HFFc6 (cell line): ENCODE measurements at regions not wholly inside any gene's neighbourhood (a gene's known extent, or its start where the extent isn't known, plus 50 kb on each side); places are given as distances from the start of the nearest gene placed in this dataset.
"Not testable (repeated sequence)": the region's sequence is repeated elsewhere in the genome, so short reads cannot be mapped to it uniquely, and the experiment has no call there.

ENCODE experiments used
- DNase-seq: peaks from one replicate; pipeline ENCODE4 v3.0.0-alpha.2; 2018
- H3K27ac Mint-ChIP-seq: 2 replicates; pipeline ENCODE4 v1.8.0; 2020; ENCODE audit warnings: mild to moderate bottlenecking, mixed read lengths
- H3K27me3 Mint-ChIP-seq: 2 replicates; pipeline ENCODE4 v1.8.0; 2021; ENCODE audit warnings: mild to moderate bottlenecking, moderate library complexity, mixed read lengths; ENCODE audit not compliant: insufficient read depth
- H3K36me3 Mint-ChIP-seq: 2 replicates; pipeline ENCODE4 v1.8.0; 2021; ENCODE audit warnings: low read depth, mixed read lengths
- H3K4me1 Mint-ChIP-seq: 2 replicates; pipeline ENCODE4 v1.8.0; 2020; ENCODE audit warnings: low read depth, mixed read lengths
- H3K4me3 Mint-ChIP-seq: 2 replicates; pipeline ENCODE4 v1.8.0; 2020; ENCODE audit warnings: mild to moderate bottlenecking, moderate library complexity, mixed read lengths
- H3K9me3 Mint-ChIP-seq: 2 replicates; pipeline ENCODE4 v1.8.0; 2020; ENCODE audit warnings: mild to moderate bottlenecking, mixed read lengths
- TF ChIP-seq, protein P1 (sequence below): fragments of 200-600 bp; sonication (generic); IDR thresholded peaks from 2 replicates; pipeline ENCODE4 v1.5.0; 2021; ENCODE audit warnings: antibody characterized with exemption, mild to moderate bottlenecking

DNA sequence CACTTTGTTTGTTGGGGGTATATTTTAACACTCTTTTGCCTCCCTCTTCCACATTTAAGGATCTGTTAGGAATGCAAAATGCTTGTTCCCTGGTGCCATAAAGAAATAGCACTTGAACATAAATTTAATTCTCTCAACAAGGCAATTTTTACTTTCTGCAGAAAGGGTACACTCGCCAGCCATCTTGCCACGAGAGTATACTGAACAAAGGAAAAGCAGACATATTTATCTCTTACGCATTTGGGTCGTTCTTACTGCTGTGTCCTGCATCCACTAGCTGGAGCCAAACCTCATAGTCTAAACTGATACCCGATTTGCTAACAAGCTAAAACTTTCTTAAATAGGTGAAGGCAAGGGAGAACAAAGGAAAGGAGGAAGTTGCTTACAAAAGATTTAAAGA is 129.5 kb downstream of the B3GNT2 start:
- Mint-ChIP-seq H3K4me3 (no peak overlapping the region), H3K27me3 (peaks cover 28% of the 10 kb centered on the region), H3K27ac (no peak overlapping the region), H3K36me3 (peaks cover 7% of the 10 kb centered on the region; the same call in 1 of the 2 replicates), H3K4me1 (no peaks in the 10 kb centered on the region), H3K9me3 (no peaks in the 10 kb centered on the region)
- TF ChIP-seq, protein P1, sequence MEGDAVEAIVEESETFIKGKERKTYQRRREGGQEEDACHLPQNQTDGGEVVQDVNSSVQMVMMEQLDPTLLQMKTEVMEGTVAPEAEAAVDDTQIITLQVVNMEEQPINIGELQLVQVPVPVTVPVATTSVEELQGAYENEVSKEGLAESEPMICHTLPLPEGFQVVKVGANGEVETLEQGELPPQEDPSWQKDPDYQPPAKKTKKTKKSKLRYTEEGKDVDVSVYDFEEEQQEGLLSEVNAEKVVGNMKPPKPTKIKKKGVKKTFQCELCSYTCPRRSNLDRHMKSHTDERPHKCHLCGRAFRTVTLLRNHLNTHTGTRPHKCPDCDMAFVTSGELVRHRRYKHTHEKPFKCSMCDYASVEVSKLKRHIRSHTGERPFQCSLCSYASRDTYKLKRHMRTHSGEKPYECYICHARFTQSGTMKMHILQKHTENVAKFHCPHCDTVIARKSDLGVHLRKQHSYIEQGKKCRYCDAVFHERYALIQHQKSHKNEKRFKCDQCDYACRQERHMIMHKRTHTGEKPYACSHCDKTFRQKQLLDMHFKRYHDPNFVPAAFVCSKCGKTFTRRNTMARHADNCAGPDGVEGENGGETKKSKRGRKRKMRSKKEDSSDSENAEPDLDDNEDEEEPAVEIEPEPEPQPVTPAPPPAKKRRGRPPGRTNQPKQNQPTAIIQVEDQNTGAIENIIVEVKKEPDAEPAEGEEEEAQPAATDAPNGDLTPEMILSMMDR = no peak
- DNase-seq = no peak

DNA sequence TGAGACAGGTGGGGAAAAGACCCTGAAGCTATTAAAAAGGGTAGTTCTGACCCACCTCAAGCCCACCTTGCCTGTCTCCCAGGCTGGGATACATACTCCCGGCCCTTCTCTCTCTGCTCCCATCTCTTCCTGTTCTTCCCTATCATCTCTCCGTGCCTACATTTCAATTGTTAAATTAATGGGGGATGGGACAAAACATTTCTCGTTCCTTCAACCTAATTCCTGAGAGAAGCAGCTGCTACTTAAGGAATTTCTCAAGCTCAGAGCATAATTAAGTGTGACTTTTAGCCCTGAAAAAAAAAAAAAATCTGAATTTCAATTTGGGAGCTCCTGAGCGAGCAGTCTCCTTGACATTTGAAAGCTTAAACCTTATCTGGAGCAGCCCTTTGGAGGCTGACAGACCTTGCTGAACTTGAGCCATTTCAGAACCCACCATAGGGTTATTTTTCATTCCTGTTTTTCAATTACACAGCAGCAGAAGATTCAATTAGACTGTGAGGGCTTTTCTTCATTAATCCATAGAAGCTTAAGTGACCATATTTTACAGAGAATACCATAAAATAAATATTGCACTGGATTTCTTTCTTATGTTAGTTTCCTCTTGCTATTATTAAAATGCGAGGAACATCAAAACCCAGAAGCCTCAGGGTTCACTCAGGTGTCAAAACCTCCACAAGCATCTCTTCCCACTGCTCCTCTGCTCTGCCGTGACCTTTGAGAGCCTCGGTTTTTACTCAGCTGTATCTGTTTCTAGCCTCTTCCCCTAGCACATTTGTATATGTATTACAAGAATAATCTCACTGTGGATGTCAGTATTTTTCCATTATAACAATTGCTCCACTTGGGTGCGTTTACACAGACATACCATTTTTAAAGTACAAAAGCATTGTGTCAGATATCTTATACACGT is 125.7 kb downstream of the B3GNT2 start:
- Mint-ChIP-seq H3K27ac (no peak overlapping the region), H3K36me3 (peaks cover 7% of the 10 kb centered on the region; the same call in 1 of the 2 replicates), H3K27me3 (peaks cover 15% of the 10 kb centered on the region), H3K4me3 (no peak overlapping the region), H3K4me1 (no peaks in the 10 kb centered on the region), H3K9me3 (no peaks in the 10 kb centered on the region)
- TF ChIP-seq, protein P1 = no peak
- no peak for DNase-seq

DNA sequence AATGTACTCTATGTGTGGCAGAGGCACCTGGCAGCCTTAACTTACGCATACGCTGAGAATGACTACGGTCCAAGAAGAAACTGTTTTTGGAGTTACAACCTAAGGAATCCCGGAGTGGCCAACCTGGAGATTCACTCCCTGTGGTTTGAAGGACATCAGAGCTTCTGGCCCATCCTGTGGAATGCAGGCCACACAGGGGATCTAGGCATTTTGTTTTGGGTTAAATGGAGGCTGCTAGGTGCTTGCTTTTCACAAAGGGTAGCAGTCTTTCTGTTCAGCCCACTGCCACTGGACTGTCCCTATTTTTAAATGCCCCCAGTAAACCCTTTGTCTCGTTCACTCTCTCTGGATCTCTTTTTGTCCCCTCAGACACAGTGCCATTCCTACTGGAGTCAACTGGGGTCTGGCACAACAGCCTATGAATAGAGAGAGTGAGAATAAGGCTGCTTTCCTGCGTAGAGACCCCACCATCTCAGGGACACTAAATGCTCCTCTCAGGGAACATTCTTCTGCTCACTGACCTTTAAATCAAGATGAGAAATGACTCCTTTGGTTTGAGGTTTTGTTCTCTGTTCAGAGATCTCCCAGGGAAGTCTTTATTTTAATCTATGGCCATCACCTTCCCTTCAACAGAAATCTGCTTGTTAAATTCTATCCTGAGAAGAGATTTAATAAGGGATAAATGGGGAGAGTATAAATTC is 124.9 kb downstream of the B3GNT2 start:
- H3K4me1 Mint-ChIP-seq = no peaks in the 10 kb centered on the region
- no peaks in the 10 kb centered on the region for H3K9me3 Mint-ChIP-seq
- peaks cover 7% of the 10 kb centered on the region; the same call in 1 of the 2 replicates for H3K36me3 Mint-ChIP-seq
- no peak for DNase-seq
- peaks cover 13% of the 10 kb centered on the region for H3K27me3 Mint-ChIP-seq
- H3K4me3 Mint-ChIP-seq = no peak overlapping the region
- no peak overlapping the region for H3K27ac Mint-ChIP-seq
- TF ChIP-seq, protein P1 = no peak

DNA sequence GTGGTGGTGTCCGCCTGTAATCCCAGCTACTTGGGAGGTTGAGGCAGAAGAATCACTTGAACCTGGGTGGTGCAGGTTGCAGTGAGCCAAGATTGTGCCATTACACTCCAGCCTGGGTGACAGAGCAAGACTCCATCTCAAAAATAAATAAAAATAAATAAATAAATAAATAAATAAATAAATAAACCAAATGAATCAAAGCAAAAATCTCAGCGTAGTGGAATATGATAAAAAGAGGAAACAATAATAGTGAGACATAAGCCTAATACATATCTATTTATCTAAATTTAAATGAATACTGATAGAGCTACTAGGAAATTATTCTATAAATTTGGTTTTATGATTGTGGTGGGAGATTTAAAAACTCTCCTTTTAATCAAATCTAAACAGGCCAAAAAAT is 124.2 kb downstream of the B3GNT2 start:
- H3K9me3 Mint-ChIP-seq, H3K36me3 Mint-ChIP-seq, DNase-seq, H3K4me3 Mint-ChIP-seq, H3K4me1 Mint-ChIP-seq, H3K27ac Mint-ChIP-seq: not testable (repeated sequence)
- H3K27me3 Mint-ChIP-seq = peaks cover 13% of the 10 kb centered on the region

DNA sequence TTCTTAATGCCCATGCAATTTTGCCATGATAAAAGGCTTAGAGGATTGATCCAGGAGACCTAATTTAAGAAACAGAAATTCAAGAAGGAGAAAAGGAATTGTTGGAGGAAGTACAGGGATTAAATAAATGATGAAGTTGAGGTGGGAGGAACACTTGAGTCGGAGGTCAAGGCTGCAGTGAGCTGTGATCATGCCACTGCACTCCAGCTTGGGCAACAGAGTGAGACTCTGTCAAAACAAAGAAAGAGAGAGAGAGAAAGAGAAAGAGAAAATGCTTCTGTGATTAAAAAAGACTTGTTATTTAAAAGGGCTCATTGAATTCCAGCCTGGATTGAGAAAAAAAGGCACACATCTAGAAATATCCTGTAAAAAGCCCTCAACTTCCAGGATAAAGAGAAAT is 123.2 kb downstream of the B3GNT2 start:
- no peak for DNase-seq
- no peak overlapping the region for H3K27ac Mint-ChIP-seq
- no peak overlapping the region for H3K4me3 Mint-ChIP-seq
- no peaks in the 10 kb centered on the region for H3K4me1 Mint-ChIP-seq
- H3K27me3 Mint-ChIP-seq = peaks cover 10% of the 10 kb centered on the region
- TF ChIP-seq, protein P1 = no peak
- no peaks in the 10 kb centered on the region for H3K36me3 Mint-ChIP-seq
- no peaks in the 10 kb centered on the region for H3K9me3 Mint-ChIP-seq

DNA sequence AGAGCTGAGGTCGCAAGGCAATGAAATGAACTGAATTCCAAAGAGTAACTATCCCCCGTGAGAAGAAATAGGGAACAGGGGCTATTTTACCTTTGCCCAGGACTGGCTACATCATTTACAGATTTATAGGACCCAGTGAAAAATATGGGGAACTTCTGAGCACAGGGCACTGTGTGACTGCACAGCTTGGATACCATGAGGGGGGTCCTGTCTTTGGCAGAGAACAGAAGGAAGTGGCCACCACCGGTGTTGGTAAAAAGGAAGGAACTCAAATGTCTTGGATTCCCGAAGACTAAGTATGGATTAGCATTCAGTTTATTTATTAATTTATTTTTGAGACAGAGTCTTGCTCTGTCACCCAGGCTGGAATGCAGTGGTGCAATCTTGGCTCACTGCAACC is 119.6 kb downstream of the B3GNT2 start:
- peaks cover 3% of the 10 kb centered on the region; the same call in 1 of the 2 replicates for H3K27me3 Mint-ChIP-seq
- H3K36me3 Mint-ChIP-seq = no peaks in the 10 kb centered on the region
- H3K27ac Mint-ChIP-seq = no peak overlapping the region
- TF ChIP-seq, protein P1 = no peak
- H3K4me1 Mint-ChIP-seq = no peaks in the 10 kb centered on the region
- no peak for DNase-seq
- H3K4me3 Mint-ChIP-seq = no peak overlapping the region
- no peaks in the 10 kb centered on the region for H3K9me3 Mint-ChIP-seq
